IMR-90 (cell line): ENCODE measurements at regions not wholly inside any gene's neighbourhood (a gene's known extent, or its start where the extent isn't known, plus 50 kb on each side); places are given as distances from the start of the nearest gene placed in this dataset.

ENCODE experiments used
- ATAC-seq: fragments of 200-7000 bp; cut with Tn5 transposase; 2 replicates; pipeline ENCODE4 v1.9.1; 2020; ENCODE audit warnings: low read depth, mild to moderate bottlenecking, moderate library complexity
- BruUV-seq: library from RNA; stranded (reverse); fragments of 400-500 nt; replicated peaks from 2 replicates; lab custom pipeline; 2021; lab: Mats Ljungman, UMichigan
- CTCF ChIA-PET: fragments of 300-600 bp; formaldehyde crosslinking; extraction: SDS; loops from one replicate; lab custom pipeline; 2021; ENCODE audit warnings: antibody characterized with exemption; lab: Yijun Ruan, JAX
- POLR2A ChIA-PET: fragments of 300-600 bp; sonication (Branson Sonifier 250); formaldehyde crosslinking; loops from one replicate; lab custom pipeline; 2022; ENCODE audit warnings: antibody characterized with exemption; ENCODE audit not compliant: unreplicated experiment; lab: Charles Lee
- DNase-seq: peaks from one replicate; pipeline ENCODE4 v3.0.0; 2013
- H2AFZ ChIP-seq: replicated peaks from 2 replicates; pipeline ENCODE3; 2013; ENCODE audit warnings: low read length, mild to moderate bottlenecking; ENCODE audit not compliant: poor library complexity
- H2AK5ac ChIP-seq: 2 replicates; pipeline ENCODE4 v1.6.1; 2013; ENCODE audit warnings: low read depth, low read length, inconsistent platforms
- H2AK9ac ChIP-seq: replicated peaks from 2 replicates; pipeline ENCODE3; 2013; ENCODE audit warnings: mild to moderate bottlenecking, low read depth, low read length, moderate library complexity; ENCODE audit not compliant: poor library complexity
- H2BK120ac ChIP-seq: 2 replicates; pipeline ENCODE4 v1.6.1; 2013; ENCODE audit warnings: low read depth, low read length, inconsistent platforms
- H2BK15ac ChIP-seq: 3 replicates; pipeline ENCODE4 v1.6.1; 2013; ENCODE audit warnings: low read depth, low read length, inconsistent platforms
- H2BK20ac ChIP-seq: 2 replicates; pipeline ENCODE4 v1.6.1; 2013; ENCODE audit warnings: low read depth, mild to moderate bottlenecking, inconsistent platforms, low read length, moderate library complexity
- H2BK5ac ChIP-seq: 2 replicates; pipeline ENCODE4 v1.6.1; 2013; ENCODE audit warnings: mild to moderate bottlenecking, low read depth, low read length, inconsistent platforms; ENCODE audit not compliant: poor library complexity, severe bottlenecking
- H3K14ac ChIP-seq: replicated peaks from 2 replicates; pipeline ENCODE4 v1.6.1; 2013; ENCODE audit warnings: low read depth, low read length, inconsistent platforms
- H3K18ac ChIP-seq: 2 replicates; pipeline ENCODE4 v1.6.1; 2013; ENCODE audit warnings: low read depth, low read length, control low read depth
- H3K23ac ChIP-seq: 2 replicates; pipeline ENCODE4 v1.6.1; 2013; ENCODE audit warnings: low read depth, low read length, inconsistent platforms
- H3K27ac ChIP-seq: 2 replicates; pipeline ENCODE4 v1.5.1; 2013; ENCODE audit warnings: mild to moderate bottlenecking, control low read depth, low read length; ENCODE audit not compliant: insufficient read depth
- H3K27me3 ChIP-seq: 2 replicates; pipeline ENCODE4 v1.6.1; 2013; ENCODE audit warnings: low read length; ENCODE audit not compliant: control insufficient read depth, insufficient read depth
- H3K36me3 ChIP-seq: 2 replicates; pipeline ENCODE4 v1.6.1; 2013; ENCODE audit warnings: low read length, mixed read lengths; ENCODE audit not compliant: control insufficient read depth, insufficient read depth
- H3K4ac ChIP-seq: 2 replicates; pipeline ENCODE4 v1.6.1; 2013; ENCODE audit warnings: low read depth, low read length, inconsistent platforms
- H3K4me1 ChIP-seq: 2 replicates; pipeline ENCODE4 v1.6.1; 2013; ENCODE audit warnings: low read length, mixed read lengths; ENCODE audit not compliant: control insufficient read depth, insufficient read depth
- H3K4me2 ChIP-seq: 2 replicates; pipeline ENCODE4 v1.6.1; 2013; ENCODE audit warnings: low read depth, mild to moderate bottlenecking, control low read depth, low read length, moderate library complexity
- H3K4me3 ChIP-seq: 2 replicates; pipeline ENCODE4 v1.5.1; 2013; ENCODE audit warnings: low read depth, mild to moderate bottlenecking, control low read depth, low read length, moderate library complexity; ENCODE audit not compliant: insufficient read depth
- H3K56ac ChIP-seq: 2 replicates; pipeline ENCODE4 v1.6.1; 2013; ENCODE audit warnings: low read length, inconsistent platforms; ENCODE audit not compliant: insufficient read depth; ENCODE audit errors: extremely low read depth
- H3K79me1 ChIP-seq, 2 experiments: 2 replicates each; pipeline ENCODE4 v1.6.1; 2013; ENCODE audit warnings: low read length in 2 of 2, inconsistent platforms in 1 of 2, low read depth in 1 of 2
- H3K9ac ChIP-seq: 2 replicates; pipeline ENCODE4 v1.6.1; 2013; ENCODE audit warnings: low read depth, low read length, control low read depth
- H3K9me1 ChIP-seq: 2 replicates; pipeline ENCODE4 v1.6.1; 2013; ENCODE audit warnings: low read length, inconsistent platforms; ENCODE audit not compliant: insufficient read depth
- H3K9me3 ChIP-seq: 2 replicates; pipeline ENCODE4 v1.6.1; 2013; ENCODE audit warnings: low read length; ENCODE audit not compliant: control insufficient read depth, insufficient read depth
- H4K20me1 ChIP-seq: 2 replicates; pipeline ENCODE4 v1.6.1; 2013; ENCODE audit warnings: low read length, inconsistent platforms; ENCODE audit not compliant: insufficient read depth
- H4K5ac ChIP-seq: 2 replicates; pipeline ENCODE4 v1.6.1; 2013; ENCODE audit warnings: mild to moderate bottlenecking, low read depth, low read length, control low read depth
- H4K8ac ChIP-seq, 2 experiments: 2 replicates each; pipeline ENCODE4 v1.6.1; 2013; ENCODE audit warnings: low read depth in 2 of 2, low read length in 2 of 2, control low read depth in 1 of 2, inconsistent platforms in 1 of 2
- H4K91ac ChIP-seq: 2 replicates; pipeline ENCODE4 v1.6.1; 2013; ENCODE audit warnings: low read depth, low read length, inconsistent platforms; ENCODE audit not compliant: insufficient read depth
- CEBPB ChIP-seq: IDR thresholded peaks from 2 replicates; pipeline ENCODE4 v1.6.1; 2012; ENCODE audit warnings: low read depth, low read length, improper control_type of control experiment
- FOS ChIP-seq: fragments of 150-350 bp; IDR thresholded peaks from 2 replicates; pipeline ENCODE4 v1.6.1; 2016; ENCODE audit warnings: low read depth, low read length
- MAFK ChIP-seq: IDR thresholded peaks from 2 replicates; pipeline ENCODE4 v1.6.1; 2012; ENCODE audit warnings: low read depth, low read length, improper control_type of control experiment
- MXI1 ChIP-seq: IDR thresholded peaks from 2 replicates; pipeline ENCODE4 v1.6.1; 2012; ENCODE audit warnings: low read depth, mild to moderate bottlenecking, low read length, moderate library complexity, borderline replicate concordance
- NFE2L2 ChIP-seq: fragments of 150-350 bp; IDR thresholded peaks from 2 replicates; pipeline ENCODE4 v1.6.1; 2016; ENCODE audit warnings: low read depth, mild to moderate bottlenecking, low read length
- POLR2A ChIP-seq: IDR thresholded peaks from 2 replicates; pipeline ENCODE4 v1.6.1; 2012; ENCODE audit warnings: mild to moderate bottlenecking, low read depth, low read length
- SMC3 ChIP-seq: fragments of 150-350 bp; IDR thresholded peaks from 2 replicates; pipeline ENCODE4 v1.6.1; 2016; ENCODE audit warnings: low read depth, mild to moderate bottlenecking, antibody characterized with exemption, low read length, moderate library complexity
- WGBS, 2 experiments: methylation state at CpG; one replicate each; pipeline versions ENCODE4 v1.1.5 to v1.1.7; 2013; ENCODE audit warnings: missing lambda C conversion rate in 2 of 2; ENCODE audit not compliant: insufficient read length in 1 of 2; ENCODE audit errors: extremely low coverage in 2 of 2; 5-methylcytosine and 5-hydroxymethylcytosine counted together
- dilution Hi-C: fragments of 300-500 bp; cut with HindIII; formaldehyde crosslinking; loops from one replicate; pipeline ENCODE4 v1.14.3; 2018; ENCODE audit warnings: low sequenced_read_pairs; ENCODE audit not compliant: unreplicated experiment
- in situ Hi-C: fragments of 300-500 bp; cut with MboI; formaldehyde crosslinking; loops from 3 replicates; pipeline ENCODE4 v1.14.3; 2019; ENCODE audit warnings: low sequenced_read_pairs, inconsistent platforms, mixed read lengths
- intact Hi-C: fragments of 100-400 bp; cut with micrococcal nuclease; formaldehyde crosslinking; loops from 2 replicates; pipeline ENCODE4 v1.10.0; 2022

- 64% methylated on average over 7 of the region's 17 CpGs; no CpG with 5 or more reads in 1 of the 2 experiments for WGBS, 2 experiments
Observed at GRCh38 chr6:169846286-169847056, 95.0 kb downstream of the ERMARD start.

More at GRCh38 chr6:169846286-169847056, 95.0 kb downstream of the ERMARD start:
- TF ChIP-seq NFE2L2 = no peak
- no peak for TF ChIP-seq MAFK
- TF ChIP-seq CEBPB = no peak
- TF ChIP-seq FOS = no peak
- TF ChIP-seq POLR2A = no peak
- no peak for TF ChIP-seq SMC3
- TF ChIP-seq MXI1 = no peak
- no peak overlapping the region for H2BK5ac ChIP-seq
- H3K9ac ChIP-seq = no peak overlapping the region
- no peak overlapping the region for H2BK15ac ChIP-seq
- H3K36me3 ChIP-seq = no peaks in the 10 kb centered on the region
- ATAC-seq (no peak), DNase-seq (no peak)
- no peak overlapping the region for H2BK20ac ChIP-seq
- no peak overlapping the region for H3K4me2 ChIP-seq
- H4K5ac ChIP-seq = no peak overlapping the region
- BruUV-seq = no TSS peak
- H3K27me3 ChIP-seq = peaks cover 3% of the 10 kb centered on the region; the same call in 1 of the 2 replicates
- no peaks in the 10 kb centered on the region for H3K9me1 ChIP-seq
- H2BK120ac ChIP-seq = no peak overlapping the region
- in situ Hi-C loops = no loop called here
- no peak overlapping the region for H3K14ac ChIP-seq
- no peaks in the 10 kb centered on the region for H3K4me1 ChIP-seq
- H2AK5ac ChIP-seq = no peak overlapping the region
- no peak overlapping the region for H3K23ac ChIP-seq
- no peak overlapping the region for H3K18ac ChIP-seq
- no peak overlapping the region for H3K4me3 ChIP-seq
- H3K79me1 ChIP-seq = no peaks in the 10 kb centered on the region
- H4K20me1 ChIP-seq = no peaks in the 10 kb centered on the region
- peaks cover 13% of the 10 kb centered on the region; the same call in 1 of the 2 replicates for H3K9me3 ChIP-seq
- no peak overlapping the region for H2AK9ac ChIP-seq
- no peak overlapping the region for H2AFZ ChIP-seq
- no peak overlapping the region for H3K27ac ChIP-seq
- H3K4ac ChIP-seq = no peak overlapping the region
- intact Hi-C loops = no loop called here
- no peak overlapping the region for H3K56ac ChIP-seq
- H4K8ac ChIP-seq = no peak overlapping the region
- dilution Hi-C loops = no loop called here
- ChIA-PET POLR2A (no interaction called here), CTCF (no interaction called here)
- no peak overlapping the region for H4K91ac ChIP-seq
